Endothelial cell of umbilical vein (primary cell): ENCODE measurements at regions not wholly inside any gene's neighbourhood (a gene's known extent, or its start where the extent isn't known, plus 50 kb on each side); places are given as distances from the start of the nearest gene placed in this dataset.

ENCODE experiments used
- BruUV-seq: library from RNA; stranded (reverse); fragments of 400-500 nt; replicated peaks from 2 replicates; lab custom pipeline; 2021; lab: Mats Ljungman, UMichigan
- CTCF ChIA-PET: fragments of 300-600, 350-600 bp; sonication (Branson Sonifier 250); formaldehyde crosslinking; loops from one replicate; lab custom pipeline; 2021; ENCODE audit warnings: antibody characterized with exemption, inconsistent platforms; lab: Charles Lee
- POLR2A ChIA-PET: fragments of 300-600, 350-600 bp; sonication (Branson Sonifier 250); formaldehyde crosslinking; loops from one replicate; lab custom pipeline; 2021; ENCODE audit warnings: antibody characterized with exemption, inconsistent platforms; lab: Charles Lee
- DNase-seq: peaks from one replicate; pipeline ENCODE4 v3.0.0-alpha.2; 2011; ENCODE audit warnings: low read depth, low spot score
- FAIRE-seq: peaks from 2 replicates; lab custom pipeline; 2011; peaks lifted over from hg19 to GRCh38; lab: Jason Lieb, UNC
- H2AFZ ChIP-seq: 2 replicates; pipeline ENCODE4 v1.6.0; 2012; ENCODE audit warnings: low read depth, low read length, control low read depth, inconsistent platforms
- H3K27ac ChIP-seq: 2 replicates; pipeline ENCODE4 v1.5.1; 2011; ENCODE audit warnings: low read depth, mild to moderate bottlenecking, control low read depth, low read length, moderate library complexity; ENCODE audit not compliant: insufficient read depth
- H3K27me3 ChIP-seq, 2 experiments: 2 replicates each; pipeline versions ENCODE4 v1.6.0 to v1.6.1; 2011; ENCODE audit warnings: low read length in 2 of 2, mixed read lengths in 1 of 2; ENCODE audit not compliant: control insufficient read depth in 2 of 2, insufficient read depth in 2 of 2
- H3K36me3 ChIP-seq, 2 experiments: 2 replicates in 1 of 2; 3 replicates in 1 of 2; pipeline ENCODE4 v1.5.1; 2011; ENCODE audit warnings: low read length in 2 of 2, mild to moderate bottlenecking in 1 of 2, moderate library complexity in 1 of 2; ENCODE audit not compliant: control insufficient read depth in 2 of 2, insufficient read depth in 2 of 2; ENCODE audit errors: extremely low read depth in 1 of 2
- H3K4me1 ChIP-seq: 3 replicates; pipeline ENCODE4 v1.5.1; 2011; ENCODE audit warnings: mild to moderate bottlenecking, low read length; ENCODE audit not compliant: control insufficient read depth, insufficient read depth; ENCODE audit errors: extremely low read depth
- H3K4me2 ChIP-seq: 2 replicates; pipeline ENCODE4 v1.6.1; 2011; ENCODE audit warnings: low read length, control low read depth, mixed read lengths; ENCODE audit not compliant: insufficient read depth
- H3K4me3 ChIP-seq, 3 experiments: fragments of 200-600 bp in 1 of 3; sonication (generic), shearing (Covaris generic) in 1 of 3; replicated peaks in 1 of 3; 2 replicates each; pipeline ENCODE4 v1.5.1; 2011 to 2016; ENCODE audit warnings: control low read depth in 3 of 3, low read length in 3 of 3, mild to moderate bottlenecking in 2 of 3, inconsistent platforms in 1 of 3, low read depth in 1 of 3, moderate library complexity in 1 of 3; ENCODE audit not compliant: insufficient read depth in 1 of 3
- H3K79me2 ChIP-seq: 2 replicates; pipeline ENCODE4 v1.6.0; 2012; ENCODE audit warnings: low read length, inconsistent platforms; ENCODE audit not compliant: control insufficient read depth, insufficient read depth
- H3K9ac ChIP-seq: replicated peaks from 2 replicates; pipeline ENCODE3; 2011; ENCODE audit warnings: low read length, control low read depth; ENCODE audit not compliant: insufficient read depth; ENCODE audit errors: extremely low read depth
- H3K9me1 ChIP-seq: replicated peaks from 3 replicates; pipeline ENCODE4 v1.6.0; 2011; ENCODE audit warnings: mild to moderate bottlenecking, low read length; ENCODE audit not compliant: control insufficient read depth, insufficient read depth; ENCODE audit errors: extremely low read depth
- H3K9me3 ChIP-seq: replicated peaks from 2 replicates; pipeline ENCODE4 v1.5.1; 2012; ENCODE audit warnings: low read length, inconsistent platforms; ENCODE audit not compliant: control insufficient read depth, insufficient read depth
- H4K20me1 ChIP-seq: replicated peaks from 2 replicates; pipeline ENCODE3; 2011; ENCODE audit warnings: mild to moderate bottlenecking, low read length; ENCODE audit not compliant: control insufficient read depth, insufficient read depth; ENCODE audit errors: extremely low read depth
- EZH2 ChIP-seq: IDR thresholded peaks from 2 replicates; pipeline ENCODE4 v1.6.1; 2012; ENCODE audit warnings: borderline replicate concordance, low read depth, mild to moderate bottlenecking, moderate library complexity, low read length, inconsistent platforms; ENCODE audit not compliant: severe bottlenecking
- FOS ChIP-seq: IDR thresholded peaks from 2 replicates; pipeline ENCODE4 v1.6.1; 2011; ENCODE audit warnings: mild to moderate bottlenecking, low read length, moderate library complexity, borderline replicate concordance; ENCODE audit not compliant: insufficient read depth
- GATA2 ChIP-seq: IDR thresholded peaks from 2 replicates; pipeline ENCODE4 v1.7.0; 2011; ENCODE audit warnings: low read depth, mild to moderate bottlenecking, moderate library complexity, mixed read lengths, low read length; ENCODE audit not compliant: insufficient read length, insufficient read depth
- JUN ChIP-seq: IDR thresholded peaks from 2 replicates; pipeline ENCODE4 v1.6.1; 2011; ENCODE audit warnings: borderline replicate concordance, low read depth; ENCODE audit not compliant: insufficient read length, insufficient read depth
- MYC ChIP-seq: IDR thresholded peaks from one replicate; pipeline ENCODE4 v1.6.1; 2011; ENCODE audit warnings: mild to moderate bottlenecking, low read depth, low read length
- POLR2A ChIP-seq: IDR thresholded peaks from 2 replicates; pipeline ENCODE4 v1.6.1; 2012; ENCODE audit warnings: low read depth, mild to moderate bottlenecking, control low read depth, low read length
- POLR2AphosphoS5 ChIP-seq: IDR thresholded peaks from 2 replicates; pipeline ENCODE4 v1.6.1; 2012; ENCODE audit warnings: low read depth, mild to moderate bottlenecking, control low read depth, low read length, moderate library complexity; ENCODE audit not compliant: insufficient read depth
- dilution Hi-C: fragments of 300-500 bp; cut with MboI; formaldehyde crosslinking; loops from one replicate; pipeline ENCODE4 v1.15.0; 2019; ENCODE audit warnings: low sequenced_read_pairs; ENCODE audit not compliant: extremely low pct_ligation_motif_present
- intact Hi-C: fragments of 100-400 bp; cut with micrococcal nuclease; formaldehyde crosslinking; loops from one replicate; pipeline ENCODE4 v1.10.0; 2022
- TF ChIP-seq, protein P1 (sequence below), 2 donors: IDR thresholded peaks; 1 replicate in 1 of 2; 2 replicates in 1 of 2; pipeline ENCODE4 v1.5.1; 2011; ENCODE audit warnings: low read length in 2 of 2, mild to moderate bottlenecking in 2 of 2, moderate library complexity in 2 of 2, control low read depth in 1 of 2, inconsistent platforms in 1 of 2, low read depth in 1 of 2; ENCODE audit not compliant: insufficient read depth in 1 of 2; ENCODE audit errors: extremely low read depth in 1 of 2
- TF ChIP-seq, protein P2 (sequence below): IDR thresholded peaks from 2 replicates; pipeline ENCODE4 v1.6.1; 2011; ENCODE audit not compliant: insufficient read depth, insufficient read length

DNA sequence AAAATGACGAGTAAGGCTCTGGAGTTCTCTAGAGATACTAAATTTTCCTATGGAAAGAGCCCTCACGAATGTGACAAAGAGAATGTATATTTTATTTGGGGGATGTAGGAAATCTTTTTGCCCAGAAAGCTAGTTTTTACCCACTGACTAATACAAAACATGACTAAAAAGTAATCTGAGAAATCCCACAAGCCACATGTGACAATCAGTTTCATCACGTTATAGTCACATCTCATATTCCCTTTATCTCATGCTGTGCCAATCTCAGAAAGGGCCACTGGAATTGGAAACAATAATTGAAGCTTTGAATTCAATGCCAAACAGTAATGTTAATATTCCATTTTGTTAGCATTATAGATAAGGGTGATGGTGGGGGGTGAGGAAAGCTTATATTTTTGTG lies 509.0 kb upstream of the GOLIM4 start:
- FAIRE-seq (no peak), DNase-seq (no peak)
- Histone ChIP-seq H4K20me1 (no peaks in the 10 kb centered on the region), H3K9ac (no peak overlapping the region), H3K27ac (no peak overlapping the region), H3K27me3 (peaks cover 2 to 10% of the 10 kb centered on the region in 2 experiments), H3K9me1 (no peaks in the 10 kb centered on the region), H3K79me2 (no peaks in the 10 kb centered on the region), H3K9me3 (no peaks in the 10 kb centered on the region), H3K4me2 (no peak overlapping the region), H3K36me3 (no peaks in the 10 kb centered on the region), H3K4me1 (no peaks in the 10 kb centered on the region), H3K4me3 (no peak overlapping the region), H2AFZ (no peak overlapping the region)
- POLR2A ChIA-PET, result no interaction called here
- no TSS peak for BruUV-seq
- TF ChIP-seq JUN (no peak), GATA2 (no peak), POLR2AphosphoS5 (no peak), FOS (no peak), POLR2A (no peak), EZH2 (no peak), MYC (no peak)
- TF ChIP-seq, protein P1, sequence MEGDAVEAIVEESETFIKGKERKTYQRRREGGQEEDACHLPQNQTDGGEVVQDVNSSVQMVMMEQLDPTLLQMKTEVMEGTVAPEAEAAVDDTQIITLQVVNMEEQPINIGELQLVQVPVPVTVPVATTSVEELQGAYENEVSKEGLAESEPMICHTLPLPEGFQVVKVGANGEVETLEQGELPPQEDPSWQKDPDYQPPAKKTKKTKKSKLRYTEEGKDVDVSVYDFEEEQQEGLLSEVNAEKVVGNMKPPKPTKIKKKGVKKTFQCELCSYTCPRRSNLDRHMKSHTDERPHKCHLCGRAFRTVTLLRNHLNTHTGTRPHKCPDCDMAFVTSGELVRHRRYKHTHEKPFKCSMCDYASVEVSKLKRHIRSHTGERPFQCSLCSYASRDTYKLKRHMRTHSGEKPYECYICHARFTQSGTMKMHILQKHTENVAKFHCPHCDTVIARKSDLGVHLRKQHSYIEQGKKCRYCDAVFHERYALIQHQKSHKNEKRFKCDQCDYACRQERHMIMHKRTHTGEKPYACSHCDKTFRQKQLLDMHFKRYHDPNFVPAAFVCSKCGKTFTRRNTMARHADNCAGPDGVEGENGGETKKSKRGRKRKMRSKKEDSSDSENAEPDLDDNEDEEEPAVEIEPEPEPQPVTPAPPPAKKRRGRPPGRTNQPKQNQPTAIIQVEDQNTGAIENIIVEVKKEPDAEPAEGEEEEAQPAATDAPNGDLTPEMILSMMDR (IDR thresholded peaks at IDR 0.05; ENCODE audit: extremely low read depth in 1 of 2, insufficient read depth in 1 of 2, low read depth in 1 of 2, low read length in 2 of 2), result no peak
- TF ChIP-seq, protein P2, sequence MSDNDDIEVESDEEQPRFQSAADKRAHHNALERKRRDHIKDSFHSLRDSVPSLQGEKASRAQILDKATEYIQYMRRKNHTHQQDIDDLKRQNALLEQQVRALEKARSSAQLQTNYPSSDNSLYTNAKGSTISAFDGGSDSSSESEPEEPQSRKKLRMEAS, result no peak
- CTCF ChIA-PET, result interaction anchor here (1.0 to 2.1 kb wide), 4 partner anchors 16 to 404 kb away, joined by 3 to 7 read pairs (median 4); no protein-coding TSS in a partner anchor
- intact Hi-C loops, result no loop called here
- dilution Hi-C loops, result no loop called here
